Spleen (tissue), 11 donors: ENCODE measurements at regions not wholly inside any gene's neighbourhood (a gene's known extent, or its start where the extent isn't known, plus 50 kb on each side); places are given as distances from the start of the nearest gene placed in this dataset.

Source experiments
- DNase-seq: peaks from one replicate; pipeline ENCODE4 v3.0.0-alpha.2; 2020
- H3K27ac ChIP-seq, 8 donors: fragments of 200-600 bp; sonication (generic) in 7 of 8; 1 replicate in 4 of 8; 2 replicates in 4 of 8; pipeline versions ENCODE4 v1.5.0 to v1.8.0; 2016 to 2021; ENCODE audit warnings: inconsistent platforms in 4 of 8, mild to moderate bottlenecking in 4 of 8, moderate library complexity in 1 of 8
- H3K27me3 ChIP-seq, 7 donors: fragments of 200-600 bp; sonication (generic) in 6 of 7; replicated peaks in 1 of 7; 1 replicate in 4 of 7; 2 replicates in 3 of 7; pipeline versions ENCODE4 v1.5.0 to v1.8.0; 2016 to 2021; ENCODE audit warnings: inconsistent platforms in 3 of 7, mild to moderate bottlenecking in 1 of 7
- H3K36me3 ChIP-seq, 6 donors: fragments of 200-600 bp; sonication (generic) in 5 of 6; 1 replicate in 4 of 6; 2 replicates in 2 of 6; pipeline versions ENCODE4 v1.5.0 to v1.8.0; 2016 to 2021; ENCODE audit warnings: inconsistent platforms in 2 of 6
- H3K4me1 ChIP-seq, 6 donors: fragments of 200-600 bp; sonication (generic) in 5 of 6; 1 replicate in 3 of 6; 2 replicates in 3 of 6; pipeline versions ENCODE4 v1.5.0 to v1.8.0; 2016 to 2021; ENCODE audit warnings: inconsistent platforms in 3 of 6
- H3K4me3 ChIP-seq, 8 donors: fragments of 200-600 bp; sonication (generic) in 7 of 8; 1 replicate in 4 of 8; 2 replicates in 4 of 8; pipeline versions ENCODE4 v1.5.0 to v1.8.0; 2016 to 2021; ENCODE audit warnings: inconsistent platforms in 4 of 8, mild to moderate bottlenecking in 4 of 8, moderate library complexity in 2 of 8
- H3K9me3 ChIP-seq, 8 donors: fragments of 200-600 bp; sonication (generic) in 7 of 8; 1 replicate in 4 of 8; 2 replicates in 4 of 8; pipeline versions ENCODE4 v1.5.0 to v1.8.0; 2016 to 2021; ENCODE audit warnings: inconsistent platforms in 4 of 8
- POLR2A ChIP-seq, 3 donors: fragments of 450-650 bp; IDR thresholded peaks; one replicate each; pipeline ENCODE4 v1.5.1; 2017; ENCODE audit warnings: antibody characterized with exemption in 3 of 3, mild to moderate bottlenecking in 1 of 3
- POLR2AphosphoS5 ChIP-seq, 3 donors: sonication (generic); formaldehyde crosslinking; IDR thresholded peaks; one replicate each; pipeline ENCODE4 v1.5.1; 2017; ENCODE audit warnings: antibody characterized with exemption in 3 of 3
- WGBS, 5 donors: extraction: QIAGEN DNeasy Blood & Tissue Kit in 3 of 5; methylation state at CpG; one replicate each; pipeline versions ENCODE4 v1.1.5 to v1.1.7; 2013 to 2018; 5-methylcytosine and 5-hydroxymethylcytosine counted together
- intact Hi-C: fragments of 100-400 bp; cut with DNase I; formaldehyde crosslinking; loops from one replicate; pipeline ENCODE4 v1.15.0; 2023; ENCODE audit warnings: low total_unique reads
- TF ChIP-seq, protein P1 (sequence below), 11 experiments: fragments of 200-600 bp in 7 of 11; fragments of 450-650 bp in 4 of 11; sonication (generic) in 4 of 11; IDR thresholded peaks in 8 of 11; conservative IDR thresholded peaks in 3 of 11; 1 replicate in 7 of 11; 2 replicates in 4 of 11; pipeline versions ENCODE4 v1.4.0 to v1.8.0; 2016 to 2021; ENCODE audit warnings: antibody characterized with exemption in 11 of 11, inconsistent platforms in 4 of 11, mild to moderate bottlenecking in 1 of 11
- donor health status: healthy with polysubstance abuse.
- donor health status: DM: no; HTN: no; CAD: no; lungs with moderate emphysema.
- donor health status: DM: no; HTN: no; CAD: no.
- donor health status: Bipolar disorder and iron deficiency.
- donor health status: healthy.
- donor health status: DM: no; HTN: no; CAD: no.
- donor health status: DM: yes; HTN: yes; CAD: no.

DNA sequence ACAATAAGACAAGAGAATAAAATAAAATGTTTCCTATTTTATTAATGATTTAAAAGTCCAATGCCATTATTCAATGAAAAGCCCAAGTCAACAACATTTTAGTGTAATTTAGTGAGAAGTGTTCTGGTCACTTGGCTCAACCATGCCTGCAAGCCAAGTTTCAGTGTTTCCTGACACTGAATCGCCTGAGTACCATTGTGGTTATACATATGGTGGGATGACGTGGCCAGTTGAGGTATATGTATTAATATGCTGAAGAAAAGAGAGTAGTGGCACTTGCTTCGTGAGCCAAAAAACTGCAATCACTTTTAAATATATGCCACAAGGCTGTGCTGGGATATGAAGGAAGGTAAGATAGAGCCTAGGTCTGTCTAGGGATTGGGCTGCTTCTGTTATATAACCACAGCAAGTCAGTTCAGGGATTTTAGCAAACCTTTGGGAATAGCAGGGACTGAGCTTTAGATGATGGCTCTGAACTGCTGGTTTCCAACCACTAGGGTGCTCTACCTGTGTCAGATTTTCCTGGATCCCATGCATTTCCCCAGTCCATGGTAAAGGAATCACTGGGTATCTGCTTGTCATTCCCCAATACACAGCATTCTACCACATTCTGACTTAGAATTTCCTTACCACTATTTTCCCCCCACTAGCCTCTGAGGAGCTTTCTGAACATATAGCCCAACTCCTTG lies 214.0 kb upstream of the PRPS1L1 start:
- no peaks in the 10 kb centered on the region for H3K27me3 ChIP-seq
- DNase-seq: no peak
- intact Hi-C loops: no loop called here
- H3K4me3 ChIP-seq: no peak overlapping the region
- no peaks in the 10 kb centered on the region for H3K4me1 ChIP-seq
- no peak overlapping the region for H3K27ac ChIP-seq
- TF ChIP-seq, protein P1, sequence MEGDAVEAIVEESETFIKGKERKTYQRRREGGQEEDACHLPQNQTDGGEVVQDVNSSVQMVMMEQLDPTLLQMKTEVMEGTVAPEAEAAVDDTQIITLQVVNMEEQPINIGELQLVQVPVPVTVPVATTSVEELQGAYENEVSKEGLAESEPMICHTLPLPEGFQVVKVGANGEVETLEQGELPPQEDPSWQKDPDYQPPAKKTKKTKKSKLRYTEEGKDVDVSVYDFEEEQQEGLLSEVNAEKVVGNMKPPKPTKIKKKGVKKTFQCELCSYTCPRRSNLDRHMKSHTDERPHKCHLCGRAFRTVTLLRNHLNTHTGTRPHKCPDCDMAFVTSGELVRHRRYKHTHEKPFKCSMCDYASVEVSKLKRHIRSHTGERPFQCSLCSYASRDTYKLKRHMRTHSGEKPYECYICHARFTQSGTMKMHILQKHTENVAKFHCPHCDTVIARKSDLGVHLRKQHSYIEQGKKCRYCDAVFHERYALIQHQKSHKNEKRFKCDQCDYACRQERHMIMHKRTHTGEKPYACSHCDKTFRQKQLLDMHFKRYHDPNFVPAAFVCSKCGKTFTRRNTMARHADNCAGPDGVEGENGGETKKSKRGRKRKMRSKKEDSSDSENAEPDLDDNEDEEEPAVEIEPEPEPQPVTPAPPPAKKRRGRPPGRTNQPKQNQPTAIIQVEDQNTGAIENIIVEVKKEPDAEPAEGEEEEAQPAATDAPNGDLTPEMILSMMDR (IDR thresholded peaks at IDR 0.05 in 8 of 11, conservative IDR thresholded peaks at IDR 0.05 in 3 of 11): no peak
- TF ChIP-seq POLR2AphosphoS5 (IDR thresholded peaks at IDR 0.05) (no peak), POLR2A (IDR thresholded peaks at IDR 0.05) (no peak)
- peaks cover 0 to 20% (median 0%) of the 10 kb centered on the region in 8 donors for H3K9me3 ChIP-seq
- WGBS, 5 donors: 75 to 89% (median 83%) methylated on average over 3 of the region's 3 CpGs
- H3K36me3 ChIP-seq: no peaks in the 10 kb centered on the region

DNA sequence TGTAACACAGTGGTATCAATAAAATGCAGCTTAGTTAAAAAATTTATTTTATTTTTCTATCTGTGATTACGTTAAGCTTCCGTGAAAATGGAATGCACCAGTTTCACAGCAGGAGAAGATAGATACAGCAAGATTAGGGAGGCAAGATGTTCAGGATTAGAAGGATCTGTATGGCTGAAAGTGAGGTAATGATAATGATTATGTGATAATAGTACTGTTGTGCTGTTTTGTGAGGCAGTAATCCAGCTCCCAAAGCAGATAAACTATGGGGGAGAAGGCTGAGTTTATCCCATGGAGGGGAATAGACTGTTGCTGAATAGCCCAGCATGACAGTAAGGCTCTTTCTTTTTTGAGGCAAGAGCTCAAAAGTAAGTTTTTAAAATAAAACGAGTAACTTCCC lies 216.1 kb upstream of the PRPS1L1 start:
- intact Hi-C loops: no loop called here
- peaks cover 0 to 39% (median 13%) of the 10 kb centered on the region in 8 donors for H3K9me3 ChIP-seq
- no peak overlapping the region for H3K27ac ChIP-seq
- no peak for TF ChIP-seq POLR2A (IDR thresholded peaks at IDR 0.05)
- TF ChIP-seq, protein P1 (IDR thresholded peaks at IDR 0.05 in 8 of 11, conservative IDR thresholded peaks at IDR 0.05 in 3 of 11): no peak
- TF ChIP-seq POLR2AphosphoS5 (IDR thresholded peaks at IDR 0.05): no peak
- DNase-seq: no peak
- WGBS, 5 donors: 92 to 96% (median 94%) methylated on average over 3 of the region's 3 CpGs
- H3K4me1 ChIP-seq: no peaks in the 10 kb centered on the region
- no peaks in the 10 kb centered on the region for H3K27me3 ChIP-seq
- no peak overlapping the region for H3K4me3 ChIP-seq
- no peaks in the 10 kb centered on the region for H3K36me3 ChIP-seq

DNA sequence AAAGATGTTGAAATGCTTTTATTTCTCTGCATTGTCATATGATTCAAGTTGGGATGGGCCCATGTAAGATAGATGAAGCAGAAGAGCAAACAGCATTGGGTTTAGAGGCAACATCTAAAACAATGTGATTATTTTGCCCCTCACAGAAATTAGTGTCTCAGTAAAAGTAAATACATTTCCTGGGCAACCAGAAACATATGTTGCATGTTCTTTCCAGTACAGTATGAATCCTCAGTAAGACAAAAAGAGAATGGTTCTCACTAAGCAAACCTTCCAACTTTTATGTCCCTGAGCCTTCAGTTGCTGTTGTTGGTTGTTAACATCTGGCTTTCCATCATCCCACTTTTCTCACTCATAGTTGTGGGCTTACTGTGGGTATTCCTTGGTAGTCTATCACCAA lies 222.5 kb upstream of the PRPS1L1 start:
- intact Hi-C loops: no loop called here
- H3K9me3 ChIP-seq: peaks cover 3 to 90% (median 66%) of the 10 kb centered on the region in 8 donors
- DNase-seq: no peak

DNA sequence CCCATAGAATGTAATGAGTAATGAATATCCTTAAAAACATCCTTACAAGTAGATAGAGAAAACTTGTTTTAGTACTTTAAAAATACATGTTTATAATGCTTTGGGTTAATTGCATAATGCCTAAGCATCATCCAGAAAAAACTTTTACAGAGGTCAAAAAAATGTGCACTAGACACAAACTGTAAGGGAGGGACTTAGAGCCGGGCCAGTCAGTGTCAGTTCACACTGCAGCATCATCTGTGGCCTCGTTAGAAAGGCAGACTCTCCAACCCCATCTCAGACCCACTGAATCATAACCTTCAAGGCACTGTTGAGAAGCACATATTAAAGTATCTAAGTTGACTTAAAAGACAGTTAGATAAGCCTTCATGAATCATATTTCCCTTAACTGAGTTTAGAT lies 230.1 kb upstream of the PRPS1L1 start:
- DNase-seq: no peak
- Histone ChIP-seq H3K4me3 (no peak overlapping the region), H3K4me1 (no peaks in the 10 kb centered on the region), H3K36me3 (no peaks in the 10 kb centered on the region), H3K27ac (no peak overlapping the region), H3K27me3 (no peaks in the 10 kb centered on the region), H3K9me3 (peaks cover 3 to 42% (median 37%) of the 10 kb centered on the region in 8 donors)
- intact Hi-C loops: no loop called here
- TF ChIP-seq POLR2A (IDR thresholded peaks at IDR 0.05) (no peak), POLR2AphosphoS5 (IDR thresholded peaks at IDR 0.05) (no peak)
- TF ChIP-seq, protein P1 (IDR thresholded peaks at IDR 0.05 in 8 of 11, conservative IDR thresholded peaks at IDR 0.05 in 3 of 11): no peak
- WGBS, 5 donors: 62 to 83% (median 70%) methylated on average over 2 of the region's 2 CpGs

More for the DNA sequence above, 222.5 kb upstream of the PRPS1L1 start:
- no peak overlapping the region for H3K27ac ChIP-seq
- no peaks in the 10 kb centered on the region for H3K4me1 ChIP-seq
- TF ChIP-seq POLR2AphosphoS5 (IDR thresholded peaks at IDR 0.05): no peak
- no peak for TF ChIP-seq POLR2A (IDR thresholded peaks at IDR 0.05)
- TF ChIP-seq, protein P1 (IDR thresholded peaks at IDR 0.05 in 8 of 11, conservative IDR thresholded peaks at IDR 0.05 in 3 of 11): no peak
- H3K27me3 ChIP-seq: no peaks in the 10 kb centered on the region
- H3K4me3 ChIP-seq: no peak overlapping the region
- no peaks in the 10 kb centered on the region for H3K36me3 ChIP-seq
